GM12878 (cell line): ENCODE measurements at regions not wholly inside any gene's neighbourhood (a gene's known extent, or its start where the extent isn't known, plus 50 kb on each side); places are given as distances from the start of the nearest gene placed in this dataset.

Experiments
- ATAC-seq: fragments of 200-7000 bp; cut with Tn5 transposase; 3 replicates; pipeline ENCODE4 v1.9.1; 2020; ENCODE audit warnings: mild to moderate bottlenecking, moderate library complexity
- BruUV-seq: library from RNA; stranded (reverse); fragments of 400-500 nt; replicated peaks from 2 replicates; lab custom pipeline; 2021; lab: Mats Ljungman, UMichigan
- CTCF ChIA-PET: fragments of 300-600 bp; sonication (Branson Sonifier 250); formaldehyde crosslinking; extraction: SDS; loops from one replicate; lab custom pipeline; 2021; ENCODE audit warnings: inconsistent platforms; lab: Yijun Ruan, JAX
- POLR2A ChIA-PET: fragments of 350-600 bp; formaldehyde crosslinking; extraction: SDS; loops from one replicate; lab custom pipeline; 2021; ENCODE audit warnings: inconsistent platforms; lab: Charles Lee
- RAD21 ChIA-PET: fragments of 300-600 bp; sonication (Branson Sonifier 250); formaldehyde crosslinking; loops from one replicate; lab custom pipeline; 2023; ENCODE audit warnings: antibody characterized with exemption; ENCODE audit not compliant: unreplicated experiment; lab: Charles Lee
- SMC1A ChIA-PET: fragments of 300-600 bp; sonication (Branson Sonifier 250); formaldehyde crosslinking; loops from one replicate; lab custom pipeline; 2023; ENCODE audit not compliant: unreplicated experiment, uncharacterized antibody; lab: Charles Lee
- DNase-seq: peaks from one replicate; pipeline ENCODE4 v3.0.0-alpha.2; 2011; ENCODE audit warnings: low read depth, low spot score
- FAIRE-seq: peaks from 3 replicates; lab custom pipeline; 2011; peaks lifted over from hg19 to GRCh38; lab: Jason Lieb, UNC
- H2AFZ ChIP-seq: 2 replicates; pipeline ENCODE4 v1.6.0; 2011; ENCODE audit warnings: low read depth, low read length, control low read depth; ENCODE audit not compliant: control insufficient read depth
- H3K27ac ChIP-seq: 2 replicates; pipeline ENCODE4 v1.5.1; 2011; ENCODE audit warnings: control low read depth; ENCODE audit not compliant: control insufficient read depth, insufficient read depth
- H3K27me3 ChIP-seq, 2 experiments: replicated peaks in 1 of 2; 2 replicates each; pipeline versions ENCODE4 v1.6.0 to v1.6.1; 2011; ENCODE audit warnings: low read length in 1 of 2; ENCODE audit not compliant: control insufficient read depth in 2 of 2, insufficient read depth in 2 of 2
- H3K36me3 ChIP-seq, 2 experiments: 2 replicates each; pipeline ENCODE4 v1.5.1; 2011; ENCODE audit warnings: low read length in 1 of 2; ENCODE audit not compliant: control insufficient read depth in 2 of 2, insufficient read depth in 2 of 2
- H3K4me1 ChIP-seq: 2 replicates; pipeline ENCODE4 v1.6.1; 2011; ENCODE audit warnings: mild to moderate bottlenecking, low read length, moderate library complexity, mixed read lengths; ENCODE audit not compliant: control insufficient read depth, insufficient read depth
- H3K4me2 ChIP-seq: 2 replicates; pipeline ENCODE4 v1.6.0; 2011; ENCODE audit warnings: control low read depth; ENCODE audit not compliant: control insufficient read depth, insufficient read depth
- H3K4me3 ChIP-seq: fragments of 200-600 bp; sonication (generic); 2 replicates; pipeline ENCODE4 v1.5.1; 2016
- H3K79me2 ChIP-seq: 2 replicates; pipeline ENCODE4 v1.6.0; 2011; ENCODE audit warnings: low read length; ENCODE audit not compliant: control insufficient read depth, insufficient read depth
- H3K9ac ChIP-seq: 2 replicates; pipeline ENCODE4 v1.8.0; 2011; ENCODE audit warnings: low read length, control low read depth, mixed read lengths; ENCODE audit not compliant: control insufficient read depth, insufficient read depth
- H3K9me3 ChIP-seq: replicated peaks from 3 replicates; pipeline ENCODE4 v1.5.1; 2011; ENCODE audit warnings: mild to moderate bottlenecking, low read length; ENCODE audit not compliant: control insufficient read depth, insufficient read depth
- H4K20me1 ChIP-seq: 2 replicates; pipeline ENCODE4 v1.6.0; 2011; ENCODE audit not compliant: control insufficient read depth, insufficient read depth
- ASH2L ChIP-seq: fragments of 300-600, 200-600 bp; sonication (generic); IDR thresholded peaks from 2 replicates; pipeline ENCODE4 v1.6.1; 2017; ENCODE audit warnings: low read depth, mild to moderate bottlenecking, borderline replicate concordance
- HCFC1 ChIP-seq: fragments of 150-350 bp; IDR thresholded peaks from 2 replicates; pipeline ENCODE4 v1.6.1; 2014; ENCODE audit warnings: low read length
- IRF4 ChIP-seq: IDR thresholded peaks from 2 replicates; pipeline ENCODE4 v1.6.1; 2011; ENCODE audit warnings: low read depth, low read length
- LARP7 ChIP-seq: fragments of 450-650 bp; IDR thresholded peaks from 2 replicates; pipeline ENCODE4 v1.6.1; 2017; ENCODE audit warnings: mild to moderate bottlenecking
- NFYB ChIP-seq: IDR thresholded peaks from 2 replicates; pipeline ENCODE4 v1.6.1; 2011; ENCODE audit warnings: low read depth, mild to moderate bottlenecking, low read length, improper control_type of control experiment, moderate library complexity; ENCODE audit not compliant: insufficient read depth
- SIX5 ChIP-seq: IDR thresholded peaks from 2 replicates; pipeline ENCODE4 v1.6.1; 2011; ENCODE audit warnings: mild to moderate bottlenecking, low read depth, low read length, moderate library complexity; ENCODE audit not compliant: severe bottlenecking
- TAF1 ChIP-seq: IDR thresholded peaks from 2 replicates; pipeline ENCODE4 v1.6.1; 2011; ENCODE audit warnings: mild to moderate bottlenecking, low read depth, low read length, borderline replicate concordance
- ZBTB11 ChIP-seq: fragments of 450-650 bp; formaldehyde crosslinking; IDR thresholded peaks from 2 replicates; pipeline ENCODE4 v1.5.0; 2022; ENCODE audit warnings: mild to moderate bottlenecking, missing genetic modification characterization
- ZBTB40 ChIP-seq: fragments of 450-650 bp; IDR thresholded peaks from 2 replicates; pipeline ENCODE4 v1.6.1; 2016; ENCODE audit warnings: mild to moderate bottlenecking, moderate library complexity, borderline replicate concordance
- WGBS: methylation state at CpG from one replicate; pipeline ENCODE4 v1.1.6; 2016; ENCODE audit warnings: low lambda C conversion rate; ENCODE audit not compliant: insufficient replicate concordance, insufficient coverage; ENCODE audit errors: missing lambda C conversion rate; 5-methylcytosine and 5-hydroxymethylcytosine counted together
- in situ Hi-C: fragments of 300-500 bp; cut with MboI; formaldehyde crosslinking; loops from 9 replicates; pipeline ENCODE4 v1.14.3; 2018; ENCODE audit warnings: mixed read lengths
- intact Hi-C: fragments of 100-400 bp; cut with micrococcal nuclease; formaldehyde crosslinking; loops from one replicate; pipeline ENCODE4 v1.14.2; 2022; ENCODE audit not compliant: unreplicated experiment
- TF ChIP-seq, protein P1 (sequence below): fragments of 450-650 bp; formaldehyde crosslinking; IDR thresholded peaks from 2 replicates; pipeline ENCODE4 v1.4.0; 2022; ENCODE audit warnings: mild to moderate bottlenecking, moderate library complexity
- TF ChIP-seq, protein P2 (sequence below): IDR thresholded peaks from 2 replicates; pipeline ENCODE4 v1.6.1; 2012; ENCODE audit warnings: low read depth, low read length, improper control_type of control experiment

DNA sequence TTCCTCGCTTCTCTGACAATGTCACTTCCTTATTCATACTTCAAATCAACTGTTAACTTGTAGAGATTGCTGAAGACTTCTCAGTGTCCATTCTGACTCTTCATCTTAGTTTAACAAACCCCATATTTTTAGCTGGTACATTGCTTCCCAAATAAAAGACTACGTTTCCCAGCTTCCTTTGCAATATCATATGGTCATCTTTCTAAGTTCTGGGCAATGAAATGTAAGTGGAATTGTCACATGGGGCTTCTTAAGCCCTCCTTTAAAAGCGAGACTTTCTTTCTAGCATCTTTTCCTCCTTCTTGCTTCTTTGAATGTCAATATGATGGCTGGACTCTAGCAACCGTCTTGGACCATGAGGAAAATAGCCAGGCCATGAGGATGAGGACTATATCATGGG, 239.0 kb downstream of the ZNF621 start:
- Histone ChIP-seq H3K27me3 (no peaks in the 10 kb centered on the region), H3K36me3 (no peaks in the 10 kb centered on the region), H3K4me2 (no peak overlapping the region), H3K79me2 (no peaks in the 10 kb centered on the region), H4K20me1 (no peaks in the 10 kb centered on the region), H2AFZ (no peak overlapping the region), H3K4me3 (no peak overlapping the region), H3K9ac (no peak overlapping the region), H3K27ac (no peak overlapping the region), H3K9me3 (no peaks in the 10 kb centered on the region), H3K4me1 (no peaks in the 10 kb centered on the region)
- POLR2A ChIA-PET = no interaction called here
- in situ Hi-C loops = no loop called here
- no TSS peak for BruUV-seq
- no peak for FAIRE-seq
- CTCF ChIA-PET = no interaction called here
- no peak for DNase-seq
- intact Hi-C loops = no loop called here
- SMC1A ChIA-PET = no interaction called here
- TF ChIP-seq LARP7 (no peak), ZBTB11 (CRISPR knock-in tag) (no peak), SIX5 (peak; percentile 43), TAF1 (no peak), ZBTB40 (no peak), NFYB (peak; percentile 86), ASH2L (no peak), IRF4 (no peak), HCFC1 (no peak)
- TF ChIP-seq, protein P1, sequence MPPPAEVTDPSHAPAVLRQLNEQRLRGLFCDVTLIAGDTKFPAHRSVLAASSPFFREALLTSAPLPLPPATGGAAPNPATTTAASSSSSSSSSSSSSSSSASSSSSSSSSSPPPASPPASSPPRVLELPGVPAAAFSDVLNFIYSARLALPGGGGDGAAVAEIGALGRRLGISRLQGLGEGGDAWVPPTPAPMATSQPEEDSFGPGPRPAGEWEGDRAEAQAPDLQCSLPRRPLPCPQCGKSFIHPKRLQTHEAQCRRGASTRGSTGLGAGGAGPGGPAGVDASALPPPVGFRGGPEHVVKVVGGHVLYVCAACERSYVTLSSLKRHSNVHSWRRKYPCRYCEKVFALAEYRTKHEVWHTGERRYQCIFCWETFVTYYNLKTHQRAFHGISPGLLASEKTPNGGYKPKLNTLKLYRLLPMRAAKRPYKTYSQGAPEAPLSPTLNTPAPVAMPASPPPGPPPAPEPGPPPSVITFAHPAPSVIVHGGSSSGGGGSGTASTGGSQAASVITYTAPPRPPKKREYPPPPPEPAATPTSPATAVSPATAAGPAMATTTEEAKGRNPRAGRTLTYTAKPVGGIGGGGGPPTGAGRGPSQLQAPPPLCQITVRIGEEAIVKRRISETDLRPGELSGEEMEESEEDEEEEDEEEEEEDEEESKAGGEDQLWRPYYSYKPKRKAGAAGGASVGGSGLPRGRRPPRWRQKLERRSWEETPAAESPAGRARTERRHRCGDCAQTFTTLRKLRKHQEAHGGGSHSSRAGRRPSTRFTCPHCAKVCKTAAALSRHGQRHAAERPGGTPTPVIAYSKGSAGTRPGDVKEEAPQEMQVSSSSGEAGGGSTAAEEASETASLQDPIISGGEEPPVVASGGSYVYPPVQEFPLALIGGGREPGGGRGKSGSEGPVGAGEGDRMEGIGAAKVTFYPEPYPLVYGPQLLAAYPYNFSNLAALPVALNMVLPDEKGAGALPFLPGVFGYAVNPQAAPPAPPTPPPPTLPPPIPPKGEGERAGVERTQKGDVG (CRISPR knock-in tag) = no peak
- TF ChIP-seq, protein P2, sequence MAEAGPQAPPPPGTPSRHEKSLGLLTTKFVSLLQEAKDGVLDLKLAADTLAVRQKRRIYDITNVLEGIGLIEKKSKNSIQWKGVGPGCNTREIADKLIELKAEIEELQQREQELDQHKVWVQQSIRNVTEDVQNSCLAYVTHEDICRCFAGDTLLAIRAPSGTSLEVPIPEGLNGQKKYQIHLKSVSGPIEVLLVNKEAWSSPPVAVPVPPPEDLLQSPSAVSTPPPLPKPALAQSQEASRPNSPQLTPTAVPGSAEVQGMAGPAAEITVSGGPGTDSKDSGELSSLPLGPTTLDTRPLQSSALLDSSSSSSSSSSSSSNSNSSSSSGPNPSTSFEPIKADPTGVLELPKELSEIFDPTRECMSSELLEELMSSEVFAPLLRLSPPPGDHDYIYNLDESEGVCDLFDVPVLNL = no peak
- ATAC-seq = no peak
- 45% methylated on average over 4 of the region's 4 CpGs for WGBS
- RAD21 ChIA-PET = no interaction called here
